HepG2 (cell line): ENCODE measurements at regions not wholly inside any gene's neighbourhood (a gene's known extent, or its start where the extent isn't known, plus 50 kb on each side); places are given as distances from the start of the nearest gene placed in this dataset.

Experiments used
- ATAC-seq: fragments of 200-7000 bp; cut with Tn5 transposase; 3 replicates; pipeline ENCODE4 v1.9.1; 2020; ENCODE audit warnings: mild to moderate bottlenecking, moderate library complexity
- BruUV-seq: library from RNA; stranded (reverse); fragments of 400-500 nt; replicated peaks from 2 replicates; lab custom pipeline; 2021; lab: Mats Ljungman, UMichigan
- CTCF ChIA-PET: fragments of 300-600 bp; formaldehyde crosslinking; extraction: SDS; loops from one replicate; lab custom pipeline; 2021; ENCODE audit warnings: low total read pairs, inconsistent platforms, low intra/inter-chr PET ratio; lab: Yijun Ruan, JAX
- POLR2A ChIA-PET: fragments of 350-600 bp; sonication (Branson Sonifier 250); formaldehyde crosslinking; loops from one replicate; lab custom pipeline; 2020; ENCODE audit warnings: antibody characterized with exemption, inconsistent platforms; lab: Yijun Ruan, JAX
- DNase-seq: peaks from one replicate; pipeline ENCODE4 v3.0.0-alpha.2; 2015; ENCODE audit warnings: low spot score
- FAIRE-seq: peaks from 3 replicates; lab custom pipeline; 2011; peaks lifted over from hg19 to GRCh38; lab: Jason Lieb, UNC
- H2AFZ ChIP-seq: one replicate; pipeline ENCODE4 v1.6.1; 2011; ENCODE audit warnings: low read length, inconsistent platforms
- H3K27ac ChIP-seq: fragments of 300-600 bp; 3 replicates; pipeline ENCODE4 v1.8.0; 2011; ENCODE audit warnings: mixed run types, mild to moderate bottlenecking, mixed read lengths, low read length, inconsistent platforms; ENCODE audit not compliant: insufficient read depth; ENCODE audit errors: extremely low read length
- H3K27me3 ChIP-seq, 2 experiments: fragments of 200-600 bp in 1 of 2; 2 replicates in 1 of 2; 3 replicates in 1 of 2; pipeline versions ENCODE4 v1.6.0 to v1.8.0; 2011; ENCODE audit warnings: low read length in 2 of 2, mild to moderate bottlenecking in 2 of 2, moderate library complexity in 2 of 2, inconsistent platforms in 1 of 2; ENCODE audit not compliant: insufficient read depth in 2 of 2, control insufficient read depth in 1 of 2
- H3K36me3 ChIP-seq, 2 experiments: fragments of 200-600 bp in 1 of 2; replicated peaks in 1 of 2; 2 replicates in 1 of 2; 3 replicates in 1 of 2; pipeline versions ENCODE4 v1.5.1 to v1.8.0; 2011; ENCODE audit warnings: low read length in 2 of 2, inconsistent platforms in 1 of 2; ENCODE audit not compliant: insufficient read depth in 2 of 2, control insufficient read depth in 1 of 2
- H3K4me1 ChIP-seq: 2 replicates; pipeline ENCODE4 v1.5.1; 2012; ENCODE audit warnings: low read length, inconsistent platforms; ENCODE audit not compliant: insufficient read depth
- H3K4me2 ChIP-seq: 2 replicates; pipeline ENCODE4 v1.6.0; 2011; ENCODE audit warnings: low read depth, low read length, inconsistent platforms
- H3K4me3 ChIP-seq, 3 experiments: fragments of 200-600 bp in 1 of 3; sonication (generic), shearing (Covaris generic) in 1 of 3; replicated peaks in 1 of 3; 2 replicates each; pipeline ENCODE4 v1.5.1; 2011 to 2016; ENCODE audit warnings: low read length in 3 of 3, inconsistent platforms in 2 of 3, low read depth in 2 of 3, mild to moderate bottlenecking in 2 of 3, control low read depth in 1 of 3, mixed read lengths in 1 of 3; ENCODE audit not compliant: insufficient read depth in 1 of 3
- H3K79me2 ChIP-seq: one replicate; pipeline ENCODE4 v1.6.1; 2011; ENCODE audit warnings: low read length, inconsistent platforms; ENCODE audit not compliant: insufficient read depth
- H3K9ac ChIP-seq: 2 replicates; pipeline ENCODE4 v1.6.0; 2011; ENCODE audit warnings: mild to moderate bottlenecking, low read depth, low read length, inconsistent platforms; ENCODE audit not compliant: insufficient read depth
- H3K9me3 ChIP-seq: 2 replicates; pipeline ENCODE4 v1.5.1; 2012; ENCODE audit warnings: mild to moderate bottlenecking, low read length
- H4K20me1 ChIP-seq: 2 replicates; pipeline ENCODE4 v1.6.0; 2011; ENCODE audit warnings: inconsistent platforms, mild to moderate bottlenecking, low read length, moderate library complexity; ENCODE audit not compliant: insufficient read depth
- ATF1 ChIP-seq: IDR thresholded peaks from 2 replicates; pipeline ENCODE4 v1.6.1; 2016; ENCODE audit warnings: mild to moderate bottlenecking, control low read depth
- NFKB2 ChIP-seq: sonication (generic); formaldehyde crosslinking; IDR thresholded peaks from 2 replicates; pipeline ENCODE4 v1.4.0; 2020; ENCODE audit warnings: missing genetic modification reagents, borderline replicate concordance
- ONECUT2 ChIP-seq: sonication (generic); formaldehyde crosslinking; IDR thresholded peaks from 2 replicates; pipeline ENCODE4 v1.4.0; 2020; ENCODE audit warnings: missing genetic modification reagents
- RORA ChIP-seq: sonication (generic); formaldehyde crosslinking; IDR thresholded peaks from 2 replicates; pipeline ENCODE4 v1.5.0; 2020; ENCODE audit warnings: mild to moderate bottlenecking, missing genetic modification reagents, moderate library complexity
- SCMH1 ChIP-seq: sonication (generic); formaldehyde crosslinking; IDR thresholded peaks from 2 replicates; pipeline ENCODE4 v1.9.0; 2021; ENCODE audit warnings: missing genetic modification reagents, mild to moderate bottlenecking, borderline replicate concordance
- ZNF564 ChIP-seq: sonication (generic); formaldehyde crosslinking; IDR thresholded peaks from 2 replicates; pipeline ENCODE4 v1.8.1; 2023; ENCODE audit warnings: mild to moderate bottlenecking, missing genetic modification reagents
- ZNF772 ChIP-seq: sonication (generic); formaldehyde crosslinking; IDR thresholded peaks from 2 replicates; pipeline ENCODE4 v1.5.0; 2020; ENCODE audit warnings: mild to moderate bottlenecking, missing genetic modification reagents
- ZNF780A ChIP-seq: sonication (generic); formaldehyde crosslinking; IDR thresholded peaks from 2 replicates; pipeline ENCODE4 v1.8.0; 2022; ENCODE audit warnings: mild to moderate bottlenecking, missing genetic modification reagents, moderate library complexity
- WGBS: methylation state at CpG from one replicate; pipeline ENCODE4 v1.1.6; 2017; ENCODE audit warnings: low lambda C conversion rate; 5-methylcytosine and 5-hydroxymethylcytosine counted together
- in situ Hi-C: cut with HindIII; loops from 2 replicates; pipeline ENCODE4 v1.10.0; 2017; ENCODE audit warnings: low pct_unique_long_range_greater_than_20kb; ENCODE audit not compliant: extremely low pct_ligation_motif_present
- intact Hi-C: fragments of 100-400 bp; cut with micrococcal nuclease; formaldehyde crosslinking; loops from one replicate; pipeline ENCODE4 v1.10.0; 2022; ENCODE audit not compliant: unreplicated experiment
- TF ChIP-seq, protein P1 (sequence below): sonication (generic); formaldehyde crosslinking; IDR thresholded peaks from 2 replicates; pipeline ENCODE4 v1.8.0; 2022; ENCODE audit warnings: mild to moderate bottlenecking, missing genetic modification reagents, moderate library complexity

DNA sequence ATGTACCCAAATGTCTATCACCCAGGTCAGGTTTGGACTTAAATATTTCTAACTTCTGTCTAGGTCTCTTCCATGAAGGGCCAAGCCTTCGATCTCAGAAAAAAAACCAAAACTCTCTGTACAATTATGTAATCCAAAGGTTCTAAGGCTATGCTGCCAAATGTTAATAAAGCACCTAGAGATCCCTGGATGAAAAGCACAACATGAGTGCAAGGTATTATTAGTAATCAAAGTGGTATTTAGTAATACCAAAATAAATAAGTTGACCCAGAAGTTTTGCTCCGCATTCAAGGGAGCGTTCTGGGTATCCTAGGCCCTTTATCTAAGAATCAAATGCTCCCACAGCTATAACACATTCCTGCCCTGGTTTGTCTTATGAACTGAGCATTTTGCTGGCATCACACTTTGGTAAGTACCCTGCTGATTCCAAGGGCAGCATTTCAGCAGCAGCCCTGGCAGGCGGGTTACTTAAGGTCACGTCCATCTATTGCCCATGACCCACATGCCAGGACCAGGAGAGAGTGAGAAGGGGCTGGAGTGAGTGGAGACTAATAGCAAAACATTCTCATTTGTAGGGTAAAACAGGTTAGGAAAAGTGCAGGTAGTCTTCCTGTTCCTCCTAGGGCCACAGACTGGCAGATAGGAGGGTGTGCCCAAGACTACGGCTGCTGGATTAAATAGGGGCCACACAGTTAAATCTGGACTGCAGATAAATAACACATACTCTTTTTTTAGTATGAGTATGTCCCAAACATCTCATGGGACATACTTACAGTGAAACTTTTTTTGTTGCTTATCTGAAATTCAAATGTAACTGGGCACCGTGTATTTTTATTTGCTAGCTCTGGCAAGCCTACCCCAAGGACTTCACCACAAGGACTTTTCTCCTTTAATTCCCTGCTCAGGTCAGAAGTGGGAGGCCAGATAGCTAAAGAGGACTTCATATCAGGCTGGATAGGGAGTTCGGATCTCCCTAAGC lies 76.0 kb upstream of the SNRK start:
- in situ Hi-C loops: no loop called here
- no peak overlapping the region for H3K4me3 ChIP-seq
- no peaks in the 10 kb centered on the region for H3K79me2 ChIP-seq
- H3K27ac ChIP-seq: no peak overlapping the region
- no peak overlapping the region for H2AFZ ChIP-seq
- no peak overlapping the region for H3K9ac ChIP-seq
- no peak for DNase-seq
- H3K9me3 ChIP-seq: no peaks in the 10 kb centered on the region
- H4K20me1 ChIP-seq: no peaks in the 10 kb centered on the region
- intact Hi-C loops: no loop called here
- no peak overlapping the region for H3K4me2 ChIP-seq
- POLR2A ChIA-PET: no interaction called here
- ATAC-seq: no peak
- no peak for FAIRE-seq
- WGBS: 55% methylated on average over 8 of the region's 8 CpGs
- CTCF ChIA-PET: no interaction called here
- peaks cover 5% of the 10 kb centered on the region; the same call in 1 of the 2 replicates for H3K4me1 ChIP-seq
- H3K36me3 ChIP-seq: no peaks in the 10 kb centered on the region
- TF ChIP-seq NFKB2 (CRISPR knock-in tag) (no peak), ZNF780A (no peak), ATF1 (CRISPR knock-in tag) (no peak), SCMH1 (CRISPR knock-in tag) (no peak), ONECUT2 (no peak), ZNF564 (CRISPR knock-in tag) (no peak), RORA (CRISPR knock-in tag) (no peak), ZNF772 (CRISPR knock-in tag) (no peak)
- TF ChIP-seq, protein P1, sequence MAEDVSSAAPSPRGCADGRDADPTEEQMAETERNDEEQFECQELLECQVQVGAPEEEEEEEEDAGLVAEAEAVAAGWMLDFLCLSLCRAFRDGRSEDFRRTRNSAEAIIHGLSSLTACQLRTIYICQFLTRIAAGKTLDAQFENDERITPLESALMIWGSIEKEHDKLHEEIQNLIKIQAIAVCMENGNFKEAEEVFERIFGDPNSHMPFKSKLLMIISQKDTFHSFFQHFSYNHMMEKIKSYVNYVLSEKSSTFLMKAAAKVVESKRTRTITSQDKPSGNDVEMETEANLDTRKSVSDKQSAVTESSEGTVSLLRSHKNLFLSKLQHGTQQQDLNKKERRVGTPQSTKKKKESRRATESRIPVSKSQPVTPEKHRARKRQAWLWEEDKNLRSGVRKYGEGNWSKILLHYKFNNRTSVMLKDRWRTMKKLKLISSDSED (CRISPR knock-in tag): no peak
- peaks cover 0 to 20% of the 10 kb centered on the region in 2 experiments; a peak in 1 of 5 replicates for H3K27me3 ChIP-seq
- BruUV-seq: no TSS peak
